ENCODE measurements at regions not wholly inside any gene's neighbourhood (a gene's known extent, or its start where the extent isn't known, plus 50 kb on each side); places are given as distances from the start of the nearest gene placed in this dataset.
"Not testable (repeated sequence)": the region's sequence is repeated elsewhere in the genome, so short reads cannot be mapped to it uniquely, and the experiment has no call there.

DNA sequence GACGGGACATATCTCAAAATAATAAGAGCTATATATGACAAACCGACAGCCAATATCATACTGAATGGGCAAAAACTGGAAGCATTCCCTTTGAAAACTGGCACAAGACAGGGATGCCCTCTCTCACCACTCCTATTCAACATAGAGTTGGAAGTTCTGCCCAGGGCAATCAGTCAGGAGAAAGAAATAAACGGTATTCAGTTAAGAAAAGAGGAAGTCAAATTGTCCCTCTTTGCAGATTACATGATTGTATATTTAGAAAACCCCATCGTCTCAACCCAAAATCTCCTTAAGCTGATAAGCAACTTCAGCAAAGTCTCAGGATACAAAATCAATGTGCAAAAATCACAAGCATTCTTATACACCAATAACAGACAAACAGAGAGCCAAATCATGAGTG is 211.5 kb downstream of the MEMO1 start:
- not testable (repeated sequence) for TF ChIP-seq TAF1, POLR2AphosphoS5, POLR2A, SPI1, POU2F2 (IDR thresholded peaks at IDR 0.05; ENCODE audit: low read depth, low read length)

Measured in GM12891 (cell line).